ENCODE measurements at regions not wholly inside any gene's neighbourhood (a gene's known extent, or its start where the extent isn't known, plus 50 kb on each side); places are given as distances from the start of the nearest gene placed in this dataset.

DNA sequence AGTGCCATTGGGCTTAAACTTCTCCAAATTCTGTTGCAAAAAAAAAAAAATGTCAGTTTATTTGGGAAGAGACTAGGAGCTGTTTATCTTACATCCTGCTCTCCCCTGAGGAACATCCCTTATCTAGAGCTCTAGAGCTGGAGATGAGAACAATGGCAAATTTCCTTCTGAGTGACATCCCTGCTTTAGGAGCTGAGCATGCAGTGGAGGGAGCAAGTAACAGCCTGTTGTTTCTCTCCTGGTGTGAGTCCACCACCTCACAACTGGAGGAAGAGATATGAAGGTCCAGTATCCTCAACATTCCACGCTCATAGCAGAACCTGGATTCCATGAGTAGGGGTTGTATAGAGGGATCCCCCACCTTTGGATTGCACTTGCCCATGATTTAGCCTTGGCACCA lies 676.4 kb downstream of the PCDH18 start:
- TF ChIP-seq POLR2A (IDR thresholded peaks at IDR 0.05), result no peak
- TF ChIP-seq, protein P1, sequence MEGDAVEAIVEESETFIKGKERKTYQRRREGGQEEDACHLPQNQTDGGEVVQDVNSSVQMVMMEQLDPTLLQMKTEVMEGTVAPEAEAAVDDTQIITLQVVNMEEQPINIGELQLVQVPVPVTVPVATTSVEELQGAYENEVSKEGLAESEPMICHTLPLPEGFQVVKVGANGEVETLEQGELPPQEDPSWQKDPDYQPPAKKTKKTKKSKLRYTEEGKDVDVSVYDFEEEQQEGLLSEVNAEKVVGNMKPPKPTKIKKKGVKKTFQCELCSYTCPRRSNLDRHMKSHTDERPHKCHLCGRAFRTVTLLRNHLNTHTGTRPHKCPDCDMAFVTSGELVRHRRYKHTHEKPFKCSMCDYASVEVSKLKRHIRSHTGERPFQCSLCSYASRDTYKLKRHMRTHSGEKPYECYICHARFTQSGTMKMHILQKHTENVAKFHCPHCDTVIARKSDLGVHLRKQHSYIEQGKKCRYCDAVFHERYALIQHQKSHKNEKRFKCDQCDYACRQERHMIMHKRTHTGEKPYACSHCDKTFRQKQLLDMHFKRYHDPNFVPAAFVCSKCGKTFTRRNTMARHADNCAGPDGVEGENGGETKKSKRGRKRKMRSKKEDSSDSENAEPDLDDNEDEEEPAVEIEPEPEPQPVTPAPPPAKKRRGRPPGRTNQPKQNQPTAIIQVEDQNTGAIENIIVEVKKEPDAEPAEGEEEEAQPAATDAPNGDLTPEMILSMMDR (IDR thresholded peaks at IDR 0.05), result no peak
